Neural progenitor cell (in vitro differentiated cells): ENCODE measurements at regions not wholly inside any gene's neighbourhood (a gene's known extent, or its start where the extent isn't known, plus 50 kb on each side); places are given as distances from the start of the nearest gene placed in this dataset.

ENCODE experiments used
- DNase-seq: peaks from one replicate; pipeline ENCODE4 v3.0.0-alpha.2; 2016; ENCODE audit warnings: low spot score
- H2AFZ ChIP-seq: fragments of 200-600 bp; sonication (generic); replicated peaks from 2 replicates; pipeline ENCODE4 v1.6.1; 2016; ENCODE audit warnings: antibody characterized with exemption
- H3F3A ChIP-seq: fragments of 200-600 bp; sonication (generic); 2 replicates; pipeline ENCODE4 v1.6.1; 2016; ENCODE audit warnings: antibody characterized with exemption, low read depth
- H3K27ac ChIP-seq: fragments of 200-600 bp; sonication (generic); 2 replicates; pipeline ENCODE4 v1.5.1; 2016; ENCODE audit warnings: mild to moderate bottlenecking
- H3K27me3 ChIP-seq: fragments of 200-600 bp; sonication (generic); 2 replicates; pipeline ENCODE4 v1.6.1; 2016; ENCODE audit warnings: mild to moderate bottlenecking, moderate library complexity
- H3K36me3 ChIP-seq: fragments of 200-600 bp; sonication (generic); 2 replicates; pipeline ENCODE4 v1.5.1; 2016
- H3K4me1 ChIP-seq: fragments of 200-600 bp; sonication (generic); 2 replicates; pipeline ENCODE4 v1.6.1; 2016; ENCODE audit warnings: mixed run types
- H3K4me2 ChIP-seq: fragments of 200-600 bp; sonication (generic); 2 replicates; pipeline ENCODE4 v1.6.1; 2016
- H3K4me3 ChIP-seq: fragments of 200-600 bp; sonication (generic); 2 replicates; pipeline ENCODE4 v1.5.1; 2016
- H3K79me2 ChIP-seq: fragments of 200-600 bp; sonication (generic); 2 replicates; pipeline ENCODE4 v1.6.1; 2016; ENCODE audit warnings: low read depth
- H3K9ac ChIP-seq: fragments of 200-600 bp; sonication (generic); 2 replicates; pipeline ENCODE4 v1.6.1; 2016
- H3K9me3 ChIP-seq: fragments of 200-600 bp; sonication (generic); 2 replicates; pipeline ENCODE4 v1.5.1; 2016; ENCODE audit warnings: low read depth
- H4K20me1 ChIP-seq: fragments of 200-600 bp; sonication (generic); 2 replicates; pipeline ENCODE4 v1.6.1; 2016; ENCODE audit warnings: low read depth
- H3K27ac Mint-ChIP-seq: 3 replicates; pipeline ENCODE4 v1.8.0; 2021; ENCODE audit warnings: mixed read lengths
- H3K27me3 Mint-ChIP-seq: 2 replicates; pipeline ENCODE4 v1.8.0; 2022; ENCODE audit warnings: low read depth, mild to moderate bottlenecking, inconsistent platforms, moderate library complexity, mixed read lengths; ENCODE audit not compliant: insufficient read depth
- H3K36me3 Mint-ChIP-seq: 3 replicates; pipeline ENCODE4 v1.8.0; 2021; ENCODE audit warnings: mixed read lengths
- H3K4me1 Mint-ChIP-seq: 3 replicates; pipeline ENCODE4 v1.8.0; 2021; ENCODE audit warnings: mixed read lengths
- H3K4me3 Mint-ChIP-seq: 3 replicates; pipeline ENCODE4 v1.8.0; 2021; ENCODE audit warnings: mild to moderate bottlenecking, moderate library complexity, mixed read lengths
- H3K9me3 Mint-ChIP-seq: 3 replicates; pipeline ENCODE4 v1.8.0; 2020; ENCODE audit warnings: mixed read lengths
- EZH2 ChIP-seq: fragments of 200-600 bp; sonication (generic); IDR thresholded peaks from 2 replicates; pipeline ENCODE4 v1.6.1; 2017; ENCODE audit warnings: antibody characterized with exemption, mild to moderate bottlenecking, moderate library complexity
- EZH2phosphoT487 ChIP-seq: fragments of 200-600 bp; sonication (generic); IDR thresholded peaks from 2 replicates; pipeline ENCODE4 v1.6.1; 2017; ENCODE audit warnings: antibody characterized with exemption
- TF ChIP-seq, protein P1 (sequence below): fragments of 200-600 bp; sonication (generic); IDR thresholded peaks from 2 replicates; pipeline ENCODE4 v1.5.1; 2017; ENCODE audit warnings: antibody characterized with exemption, mild to moderate bottlenecking

DNA sequence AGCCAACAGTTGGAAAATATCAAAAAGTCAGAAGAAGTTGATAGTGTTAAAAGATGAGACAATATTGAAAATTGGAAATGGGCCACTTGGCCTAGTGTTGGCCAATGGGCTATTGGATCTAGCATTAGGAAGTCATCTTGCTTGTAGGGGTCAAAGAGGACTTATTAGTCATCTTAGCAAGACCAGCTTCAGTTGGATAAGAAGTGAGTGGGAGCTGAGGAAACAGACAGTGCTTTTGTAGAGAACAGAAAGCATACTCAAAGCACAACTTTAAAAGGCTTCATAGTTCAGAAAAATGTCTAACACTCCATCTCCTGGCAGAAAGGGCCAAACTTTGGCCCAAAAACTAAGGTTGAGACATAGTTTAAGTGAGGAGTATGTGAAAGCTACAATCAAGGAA is 139.9 kb upstream of the PKN2 start:
- H3K27ac Mint-ChIP-seq: no peak overlapping the region
- H3K27me3 Mint-ChIP-seq: no peaks in the 10 kb centered on the region
- no peaks in the 10 kb centered on the region for H3K27me3 ChIP-seq
- no peak overlapping the region for H3K4me2 ChIP-seq
- TF ChIP-seq EZH2phosphoT487: no peak
- no peak for TF ChIP-seq EZH2
- TF ChIP-seq, protein P1, sequence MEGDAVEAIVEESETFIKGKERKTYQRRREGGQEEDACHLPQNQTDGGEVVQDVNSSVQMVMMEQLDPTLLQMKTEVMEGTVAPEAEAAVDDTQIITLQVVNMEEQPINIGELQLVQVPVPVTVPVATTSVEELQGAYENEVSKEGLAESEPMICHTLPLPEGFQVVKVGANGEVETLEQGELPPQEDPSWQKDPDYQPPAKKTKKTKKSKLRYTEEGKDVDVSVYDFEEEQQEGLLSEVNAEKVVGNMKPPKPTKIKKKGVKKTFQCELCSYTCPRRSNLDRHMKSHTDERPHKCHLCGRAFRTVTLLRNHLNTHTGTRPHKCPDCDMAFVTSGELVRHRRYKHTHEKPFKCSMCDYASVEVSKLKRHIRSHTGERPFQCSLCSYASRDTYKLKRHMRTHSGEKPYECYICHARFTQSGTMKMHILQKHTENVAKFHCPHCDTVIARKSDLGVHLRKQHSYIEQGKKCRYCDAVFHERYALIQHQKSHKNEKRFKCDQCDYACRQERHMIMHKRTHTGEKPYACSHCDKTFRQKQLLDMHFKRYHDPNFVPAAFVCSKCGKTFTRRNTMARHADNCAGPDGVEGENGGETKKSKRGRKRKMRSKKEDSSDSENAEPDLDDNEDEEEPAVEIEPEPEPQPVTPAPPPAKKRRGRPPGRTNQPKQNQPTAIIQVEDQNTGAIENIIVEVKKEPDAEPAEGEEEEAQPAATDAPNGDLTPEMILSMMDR: no peak
- H3K9ac ChIP-seq: no peak overlapping the region
- no peak overlapping the region for H3K27ac ChIP-seq
- H3K36me3 Mint-ChIP-seq: no peaks in the 10 kb centered on the region
- H4K20me1 ChIP-seq: no peaks in the 10 kb centered on the region
- no peaks in the 10 kb centered on the region for H3K9me3 ChIP-seq
- no peaks in the 10 kb centered on the region for H3K4me1 ChIP-seq
- H3K9me3 Mint-ChIP-seq: no peaks in the 10 kb centered on the region
- no peaks in the 10 kb centered on the region for H3K4me1 Mint-ChIP-seq
- DNase-seq: no peak
- H3K4me3 ChIP-seq: no peak overlapping the region
- H3K36me3 ChIP-seq: no peaks in the 10 kb centered on the region
- no peaks in the 10 kb centered on the region for H3K79me2 ChIP-seq
- no peak overlapping the region for H2AFZ ChIP-seq
- no peaks in the 10 kb centered on the region for H3F3A ChIP-seq
- H3K4me3 Mint-ChIP-seq: no peak overlapping the region

DNA sequence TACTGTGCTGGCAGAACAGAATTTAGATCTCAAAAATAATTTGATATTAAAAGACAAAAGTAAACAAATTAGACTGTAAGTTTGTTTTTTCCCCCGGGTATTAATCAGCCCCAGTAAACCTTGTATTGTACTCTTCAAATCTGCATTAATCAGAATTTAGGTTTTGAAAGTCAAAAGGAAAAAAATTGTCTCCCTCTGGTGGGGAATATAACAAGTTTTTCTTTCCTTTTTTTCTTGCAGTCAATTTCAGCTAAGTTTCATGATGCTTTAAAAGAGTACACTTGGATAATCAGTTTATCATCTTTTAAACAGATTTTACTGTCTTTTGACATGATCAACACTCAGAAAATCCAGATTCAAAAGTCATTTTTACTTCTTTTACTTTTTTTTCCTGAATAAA is 134.5 kb upstream of the PKN2 start:
- no peak overlapping the region for H3K4me2 ChIP-seq

DNA sequence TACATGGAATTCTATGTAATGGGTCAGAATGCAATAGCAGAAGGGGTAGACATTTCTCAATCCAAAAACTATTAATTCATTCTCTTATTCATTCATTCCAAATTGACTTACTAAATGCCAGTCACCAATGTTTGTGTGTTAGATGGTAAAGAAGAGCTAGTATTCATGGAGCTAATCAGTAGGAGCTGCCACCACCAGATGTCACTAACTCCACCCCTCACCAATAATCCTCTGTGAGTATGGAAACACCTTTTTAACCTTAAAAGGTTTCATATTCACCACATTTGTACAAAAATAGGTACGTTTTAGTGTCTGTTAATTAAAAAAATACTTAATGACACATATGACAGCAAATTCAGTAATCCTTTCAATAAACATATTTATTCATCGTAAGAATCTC is 131.8 kb upstream of the PKN2 start:
- no peak for DNase-seq
- no peaks in the 10 kb centered on the region for H3K27me3 Mint-ChIP-seq
- H3K79me2 ChIP-seq: no peaks in the 10 kb centered on the region

More for the DNA sequence above, 134.5 kb upstream of the PKN2 start:
- H3K27me3 Mint-ChIP-seq: no peaks in the 10 kb centered on the region
- H3F3A ChIP-seq: no peaks in the 10 kb centered on the region
- no peaks in the 10 kb centered on the region for H3K36me3 Mint-ChIP-seq
- no peak overlapping the region for H3K4me3 ChIP-seq
- no peaks in the 10 kb centered on the region for H3K27me3 ChIP-seq
- H3K9ac ChIP-seq: no peak overlapping the region
- no peak for TF ChIP-seq EZH2phosphoT487
- TF ChIP-seq EZH2: no peak
- TF ChIP-seq, protein P1: peak; percentile 52
- no peak for DNase-seq
- no peaks in the 10 kb centered on the region for H4K20me1 ChIP-seq
- H3K27ac Mint-ChIP-seq: no peak overlapping the region
- no peaks in the 10 kb centered on the region for H3K4me1 ChIP-seq
- no peaks in the 10 kb centered on the region for H3K9me3 Mint-ChIP-seq
- no peak overlapping the region for H3K27ac ChIP-seq
- H3K4me1 Mint-ChIP-seq: no peaks in the 10 kb centered on the region
- no peak overlapping the region for H2AFZ ChIP-seq
- no peaks in the 10 kb centered on the region for H3K9me3 ChIP-seq
- no peak overlapping the region for H3K4me3 Mint-ChIP-seq
- no peaks in the 10 kb centered on the region for H3K36me3 ChIP-seq
- no peaks in the 10 kb centered on the region for H3K79me2 ChIP-seq

More for the DNA sequence above, 131.8 kb upstream of the PKN2 start:
- Histone ChIP-seq H3K9ac (no peak overlapping the region), H2AFZ (no peak overlapping the region), H3K4me3 (no peak overlapping the region), H3K36me3 (no peaks in the 10 kb centered on the region), H3K4me1 (no peaks in the 10 kb centered on the region), H3F3A (no peaks in the 10 kb centered on the region), H3K27me3 (no peaks in the 10 kb centered on the region), H3K4me2 (no peak overlapping the region), H4K20me1 (no peaks in the 10 kb centered on the region), H3K9me3 (no peaks in the 10 kb centered on the region), H3K27ac (no peak overlapping the region)
- Mint-ChIP-seq H3K27ac (no peak overlapping the region), H3K36me3 (no peaks in the 10 kb centered on the region), H3K9me3 (no peaks in the 10 kb centered on the region), H3K4me1 (no peaks in the 10 kb centered on the region), H3K4me3 (no peak overlapping the region)
- TF ChIP-seq, protein P1: peak; percentile 29
- no peak for TF ChIP-seq EZH2phosphoT487
- TF ChIP-seq EZH2: no peak
